Amniotic stem cell (primary cell): ENCODE measurements at regions not wholly inside any gene's neighbourhood (a gene's known extent, or its start where the extent isn't known, plus 50 kb on each side); places are given as distances from the start of the nearest gene placed in this dataset.

ENCODE experiments used
- DNase-seq: peaks from one replicate; lab custom pipeline; 2025; lab: John Stamatoyannopoulos, UW

DNA sequence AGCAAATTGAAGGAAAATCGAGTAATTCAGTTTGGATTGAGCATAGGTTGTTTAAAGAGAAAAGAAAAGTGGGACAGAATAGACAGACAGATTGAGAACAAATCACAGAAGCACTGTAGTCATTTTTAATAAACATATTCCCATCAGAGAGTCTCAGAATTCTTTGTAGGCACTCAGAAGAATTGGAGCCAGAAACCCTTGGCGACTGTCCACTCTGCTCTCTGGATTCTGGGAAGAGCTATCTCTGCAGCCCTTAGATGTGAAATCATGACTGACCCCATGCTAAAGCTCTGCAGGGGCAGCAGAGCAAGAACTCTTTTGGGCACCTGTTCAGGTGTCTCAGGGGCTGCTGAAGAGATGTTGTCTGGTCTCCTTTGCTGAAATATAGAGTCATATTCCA is 223.7 kb upstream of the KIRREL3 start:
- no peak for DNase-seq

GRCh38 chr11:127223633-127224032 is 223.1 kb upstream of the KIRREL3 start:
- DNase-seq = no peak

GRCh38 chr11:127223026-127223425 is 222.5 kb upstream of the KIRREL3 start:
- no peak for DNase-seq

- DNase-seq = no peak
Observed at GRCh38 chr11:127219704-127220103, 219.1 kb upstream of the KIRREL3 start.

- no peak for DNase-seq
Observed at GRCh38 chr11:127218275-127218608, 217.7 kb upstream of the KIRREL3 start.

- DNase-seq = no peak
Observed at GRCh38 chr11:127217452-127218274, 217.1 kb upstream of the KIRREL3 start.

GRCh38 chr11:127205688-127206217 is 205.2 kb upstream of the KIRREL3 start:
- DNase-seq = no peak

GRCh38 chr11:127203490-127203889 is 202.9 kb upstream of the KIRREL3 start:
- DNase-seq = no peak

DNA sequence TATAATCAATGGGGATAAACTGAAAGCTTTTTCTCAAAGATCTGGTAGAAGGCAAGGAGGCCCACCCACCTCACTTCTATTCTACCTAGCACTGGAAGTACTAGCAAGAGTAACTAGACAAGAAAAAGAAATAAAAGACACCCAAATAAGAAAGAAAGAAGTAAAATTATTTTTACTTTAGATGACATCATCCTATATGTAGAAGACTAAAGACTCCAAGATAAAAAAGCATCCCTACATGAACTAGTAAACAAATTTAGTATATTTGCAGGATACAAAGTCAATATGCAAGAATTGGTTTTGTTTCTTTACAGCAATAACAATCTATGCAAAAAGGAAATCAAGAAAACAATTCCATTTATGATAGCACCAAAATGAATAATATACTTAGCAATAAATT is 201.5 kb upstream of the KIRREL3 start:
- DNase-seq = no peak

DNA sequence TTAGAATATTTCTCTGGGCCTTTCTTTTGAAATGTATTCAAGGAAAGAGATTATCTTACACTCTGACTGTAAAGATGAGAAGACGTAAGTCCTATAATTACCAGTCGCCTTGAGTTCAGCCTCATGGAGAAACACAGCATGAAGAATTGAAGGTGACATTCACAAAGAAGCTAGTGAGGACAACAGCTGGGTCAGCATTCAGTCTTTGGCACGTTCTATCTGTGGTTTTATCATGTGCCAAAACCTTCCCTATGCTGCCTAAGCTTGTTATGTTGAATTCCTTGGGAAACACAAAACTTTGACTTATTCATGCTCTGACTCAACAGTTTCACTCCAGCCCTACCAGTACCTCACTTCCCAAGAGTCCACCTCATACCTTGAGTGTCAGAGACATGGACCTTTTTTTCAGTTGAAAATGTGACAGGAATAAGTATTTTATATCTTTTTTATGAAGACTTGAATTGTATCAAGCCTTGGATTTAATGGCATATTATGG is 198.8 kb upstream of the KIRREL3 start:
- DNase-seq = no peak

GRCh38 chr11:127195501-127196120 is 195.0 kb upstream of the KIRREL3 start:
- no peak for DNase-seq

GRCh38 chr11:127194521-127194920 is 194.0 kb upstream of the KIRREL3 start:
- no peak for DNase-seq

- DNase-seq = no peak
Observed at GRCh38 chr11:127193950-127194349, 193.4 kb upstream of the KIRREL3 start.

GRCh38 chr11:127191689-127192088 is 191.1 kb upstream of the KIRREL3 start:
- DNase-seq = no peak

DNA sequence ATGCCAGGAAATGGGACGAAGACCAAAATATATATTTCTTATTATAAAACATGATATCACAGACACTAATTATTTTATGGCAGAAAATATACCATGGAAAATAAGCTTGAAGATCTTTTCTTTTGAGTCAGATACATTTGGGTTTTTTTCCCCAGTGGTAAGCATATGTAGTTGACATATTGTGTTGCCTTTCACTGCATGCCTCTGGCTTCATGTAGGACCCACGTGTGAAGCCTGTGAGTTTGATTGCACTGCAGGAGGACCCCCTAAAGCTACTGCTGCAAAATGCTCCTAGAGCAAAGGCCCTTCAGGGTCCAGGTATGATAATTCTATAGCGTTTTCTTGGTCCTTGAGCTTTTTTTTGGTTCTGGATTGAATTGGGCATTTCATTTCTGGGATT is 190.7 kb upstream of the KIRREL3 start:
- DNase-seq = no peak

DNA sequence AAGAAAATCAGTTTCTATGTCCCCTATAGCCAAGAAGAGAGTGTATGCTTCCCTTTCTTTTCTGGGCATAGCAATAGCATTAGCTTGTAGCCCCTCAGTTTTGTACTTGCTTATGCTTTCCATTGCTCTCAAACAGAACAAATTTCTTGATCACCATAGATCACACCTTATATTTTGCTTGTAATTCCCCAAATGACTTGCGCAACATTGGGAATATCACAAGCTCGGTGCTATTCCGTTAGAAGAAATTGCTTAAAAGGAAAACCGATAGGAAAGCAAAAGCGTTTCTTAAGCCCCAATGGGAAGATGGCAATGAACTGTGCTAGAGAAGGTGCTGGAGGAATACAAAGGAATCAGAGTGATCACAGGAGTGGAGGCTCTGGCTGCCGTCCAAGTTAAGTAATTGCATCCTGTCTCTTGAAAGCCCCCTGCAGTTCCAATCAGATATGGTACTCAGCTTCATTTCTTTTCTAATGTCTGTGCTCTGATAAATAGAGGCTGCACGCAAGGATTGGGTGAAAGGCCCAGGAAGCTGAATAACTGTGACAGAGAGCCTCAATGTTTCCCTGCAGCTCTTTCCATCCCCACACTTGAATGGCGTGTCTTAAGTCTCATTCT is 182.1 kb upstream of the KIRREL3 start:
- DNase-seq = no peak

- DNase-seq = no peak
Observed at GRCh38 chr11:127157225-127157624, 156.7 kb upstream of the KIRREL3 start.

GRCh38 chr11:127149410-127149809 is 148.8 kb upstream of the KIRREL3 start:
- no peak for DNase-seq

DNA sequence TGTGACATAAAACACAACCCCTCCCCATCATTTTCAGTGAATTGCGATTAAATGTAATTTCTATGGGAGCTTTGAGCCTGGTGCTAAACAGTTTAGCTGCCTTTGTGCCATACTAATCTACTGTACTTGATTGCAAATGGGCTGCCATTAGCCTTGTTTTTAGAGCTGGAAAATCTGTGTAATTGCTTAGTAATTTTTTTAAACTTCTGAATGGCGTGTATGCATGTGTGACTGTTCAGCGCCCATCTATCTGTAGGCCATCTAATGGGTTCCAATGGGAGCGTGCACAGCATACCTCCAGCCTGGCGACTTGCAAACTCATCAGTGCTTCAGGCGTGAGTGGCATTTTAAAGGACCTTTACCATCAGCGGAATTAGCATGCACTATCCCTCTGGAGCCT is 142.7 kb upstream of the KIRREL3 start:
- no peak for DNase-seq

DNA sequence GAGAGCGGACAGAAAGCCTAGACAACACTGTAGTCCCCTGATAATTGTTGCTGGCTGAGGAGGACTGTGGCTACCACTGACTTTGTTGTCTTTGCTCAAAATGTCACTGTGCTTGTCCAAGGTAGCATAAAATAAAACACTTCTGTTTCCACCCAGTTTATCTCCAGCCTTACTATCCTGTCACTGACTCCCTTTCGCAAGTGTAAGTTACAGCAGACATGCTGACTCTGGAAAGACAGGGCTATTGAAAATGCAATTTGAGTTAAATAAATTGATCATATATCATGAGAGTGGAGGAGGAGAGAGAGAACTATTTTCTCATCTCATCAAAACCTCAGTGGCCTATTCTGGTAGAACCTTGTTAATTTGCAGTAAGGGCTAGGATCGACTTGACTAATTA is 138.0 kb upstream of the KIRREL3 start:
- DNase-seq = no peak

GRCh38 chr11:127137771-127138280 is 137.3 kb upstream of the KIRREL3 start:
- no peak for DNase-seq

GRCh38 chr11:127136438-127136837 is 135.9 kb upstream of the KIRREL3 start:
- no peak for DNase-seq

- no peak for DNase-seq
Observed at GRCh38 chr11:127135256-127135655, 134.7 kb upstream of the KIRREL3 start.
